ENCODE measurements at regions not wholly inside any gene's neighbourhood (a gene's known extent, or its start where the extent isn't known, plus 50 kb on each side); places are given as distances from the start of the nearest gene placed in this dataset.
"Not testable (repeated sequence)": the region's sequence is repeated elsewhere in the genome, so short reads cannot be mapped to it uniquely, and the experiment has no call there.

- Histone ChIP-seq H3K9ac (ENCODE audit: low read length) (no peak overlapping the region), H3K36me3 (ENCODE audit: insufficient read depth, low read length) (no peaks in the 10 kb centered on the region), H3K27me3 (ENCODE audit: control insufficient read depth in 1 of 2, insufficient read depth in 2 of 2, low read length in 2 of 2) (no peaks in the 10 kb centered on the region), H3K4me1 (ENCODE audit: insufficient read depth, low read length) (no peaks in the 10 kb centered on the region), H3K9me3 (ENCODE audit: low read length) (no peaks in the 10 kb centered on the region), H3K4me3 (ENCODE audit: low read depth in 1 of 2, low read length in 2 of 2) (no peak overlapping the region), H3K27ac (ENCODE audit: low read depth, low read length) (no peak overlapping the region)
These were observed 1757.6 kb downstream of the ARAP2 start for GRCh38 chr4:34486461-34487363.

GRCh38 chr4:34492414-34492813 lies 1751.9 kb downstream of the ARAP2 start:
- Histone ChIP-seq H3K4me3 (ENCODE audit: low read depth in 1 of 2, low read length in 2 of 2) (no peak overlapping the region), H3K9ac (ENCODE audit: low read length) (no peak overlapping the region), H3K27ac (ENCODE audit: low read depth, low read length) (no peak overlapping the region), H3K9me3 (ENCODE audit: low read length) (no peaks in the 10 kb centered on the region), H3K4me1 (ENCODE audit: insufficient read depth, low read length) (no peaks in the 10 kb centered on the region), H3K27me3 (ENCODE audit: control insufficient read depth in 1 of 2, insufficient read depth in 2 of 2, low read length in 2 of 2) (no peaks in the 10 kb centered on the region), H3K36me3 (ENCODE audit: insufficient read depth, low read length) (no peaks in the 10 kb centered on the region)

- H3K27me3 ChIP-seq (ENCODE audit: control insufficient read depth in 1 of 2, insufficient read depth in 2 of 2, low read length in 2 of 2): no peaks in the 10 kb centered on the region
- no peak overlapping the region for H3K9ac ChIP-seq (ENCODE audit: low read length)
- no peak overlapping the region for H3K27ac ChIP-seq (ENCODE audit: low read depth, low read length)
- H3K4me3 ChIP-seq (ENCODE audit: low read depth in 1 of 2, low read length in 2 of 2): no peak overlapping the region
- H3K4me1 ChIP-seq (ENCODE audit: insufficient read depth, low read length): no peaks in the 10 kb centered on the region
- no peaks in the 10 kb centered on the region for H3K9me3 ChIP-seq (ENCODE audit: low read length)
- no peaks in the 10 kb centered on the region for H3K36me3 ChIP-seq (ENCODE audit: insufficient read depth, low read length)
These were observed 1742.2 kb downstream of the ARAP2 start for GRCh38 chr4:34502086-34502485.

GRCh38 chr4:34504731-34505130 lies 1739.6 kb downstream of the ARAP2 start:
- not testable (repeated sequence) for H3K9ac ChIP-seq (ENCODE audit: low read length); H3K4me1 ChIP-seq (ENCODE audit: insufficient read depth, low read length); H3K4me3 ChIP-seq (ENCODE audit: low read depth in 1 of 2, low read length in 2 of 2); H3K27me3 ChIP-seq (ENCODE audit: control insufficient read depth in 1 of 2, insufficient read depth in 2 of 2, low read length in 2 of 2); H3K27ac ChIP-seq (ENCODE audit: low read depth, low read length); H3K36me3 ChIP-seq (ENCODE audit: insufficient read depth, low read length); H3K9me3 ChIP-seq (ENCODE audit: low read length)

DNA sequence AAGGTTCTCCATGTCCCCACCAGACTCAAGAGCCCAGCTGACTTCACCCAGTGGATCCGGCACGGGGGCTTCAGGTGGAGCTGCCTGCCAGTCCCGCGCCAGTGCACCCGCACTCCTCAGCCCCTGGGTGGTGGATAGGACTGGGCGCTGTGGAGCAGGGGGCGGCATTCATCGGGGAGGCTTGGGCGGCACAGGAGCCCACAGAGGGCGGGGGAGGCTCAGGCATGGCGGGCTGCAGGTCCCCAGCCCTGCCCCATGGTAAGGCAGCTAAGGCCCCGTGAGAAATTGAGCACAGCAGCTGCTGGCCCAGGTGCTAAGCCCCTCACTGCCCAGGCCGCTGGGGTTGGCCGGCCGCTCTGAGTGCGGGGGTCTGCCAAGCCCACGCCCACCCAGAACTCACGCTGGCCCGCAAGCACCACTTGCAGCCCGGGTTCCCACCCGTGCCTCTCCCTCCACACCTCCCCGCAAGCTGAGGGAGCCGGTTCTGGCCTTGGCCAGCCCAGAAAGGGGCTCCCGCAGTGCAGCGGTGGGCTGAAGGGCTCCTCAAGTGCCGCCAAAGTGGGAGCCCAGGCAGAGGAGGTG lies 1737.7 kb downstream of the ARAP2 start:
- not testable (repeated sequence) for H3K9me3 ChIP-seq (ENCODE audit: low read length); H3K27ac ChIP-seq (ENCODE audit: low read depth, low read length); H3K36me3 ChIP-seq (ENCODE audit: insufficient read depth, low read length); H3K27me3 ChIP-seq (ENCODE audit: control insufficient read depth in 1 of 2, insufficient read depth in 2 of 2, low read length in 2 of 2); H3K9ac ChIP-seq (ENCODE audit: low read length); H3K4me1 ChIP-seq (ENCODE audit: insufficient read depth, low read length); H3K4me3 ChIP-seq (ENCODE audit: low read depth in 1 of 2, low read length in 2 of 2)

- no peaks in the 10 kb centered on the region for H3K36me3 ChIP-seq (ENCODE audit: insufficient read depth, low read length)
- H3K4me3 ChIP-seq (ENCODE audit: low read depth in 1 of 2, low read length in 2 of 2): no peak overlapping the region
- H3K4me1 ChIP-seq (ENCODE audit: insufficient read depth, low read length): no peaks in the 10 kb centered on the region
- H3K27ac ChIP-seq (ENCODE audit: low read depth, low read length): no peak overlapping the region
- no peaks in the 10 kb centered on the region for H3K27me3 ChIP-seq (ENCODE audit: control insufficient read depth in 1 of 2, insufficient read depth in 2 of 2, low read length in 2 of 2)
- H3K9ac ChIP-seq (ENCODE audit: low read length): no peak overlapping the region
- no peaks in the 10 kb centered on the region for H3K9me3 ChIP-seq (ENCODE audit: low read length)
These were observed 1731.7 kb downstream of the ARAP2 start for GRCh38 chr4:34512616-34513015.

GRCh38 chr4:34516524-34516923 lies 1727.8 kb downstream of the ARAP2 start:
- Histone ChIP-seq H3K4me3 (ENCODE audit: low read depth in 1 of 2, low read length in 2 of 2) (no peak overlapping the region), H3K27me3 (ENCODE audit: control insufficient read depth in 1 of 2, insufficient read depth in 2 of 2, low read length in 2 of 2) (no peaks in the 10 kb centered on the region), H3K36me3 (ENCODE audit: insufficient read depth, low read length) (no peaks in the 10 kb centered on the region), H3K9ac (ENCODE audit: low read length) (no peak overlapping the region), H3K4me1 (ENCODE audit: insufficient read depth, low read length) (no peaks in the 10 kb centered on the region), H3K9me3 (ENCODE audit: low read length) (no peaks in the 10 kb centered on the region), H3K27ac (ENCODE audit: low read depth, low read length) (no peak overlapping the region)

GRCh38 chr4:34534916-34535315 lies 1709.4 kb downstream of the ARAP2 start:
- Histone ChIP-seq H3K9me3 (ENCODE audit: low read length) (no peaks in the 10 kb centered on the region), H3K27me3 (ENCODE audit: control insufficient read depth in 1 of 2, insufficient read depth in 2 of 2, low read length in 2 of 2) (no peaks in the 10 kb centered on the region), H3K4me1 (ENCODE audit: insufficient read depth, low read length) (no peaks in the 10 kb centered on the region), H3K36me3 (ENCODE audit: insufficient read depth, low read length) (no peaks in the 10 kb centered on the region), H3K27ac (ENCODE audit: low read depth, low read length) (no peak overlapping the region), H3K9ac (ENCODE audit: low read length) (no peak overlapping the region), H3K4me3 (ENCODE audit: low read depth in 1 of 2, low read length in 2 of 2) (no peak overlapping the region)

GRCh38 chr4:34566091-34566490 lies 1678.2 kb downstream of the ARAP2 start:
- Histone ChIP-seq H3K4me1 (ENCODE audit: insufficient read depth, low read length) (no peaks in the 10 kb centered on the region), H3K4me3 (ENCODE audit: low read depth in 1 of 2, low read length in 2 of 2) (no peak overlapping the region), H3K9me3 (ENCODE audit: low read length) (no peaks in the 10 kb centered on the region), H3K36me3 (ENCODE audit: insufficient read depth, low read length) (no peaks in the 10 kb centered on the region), H3K27ac (ENCODE audit: low read depth, low read length) (no peak overlapping the region), H3K27me3 (ENCODE audit: control insufficient read depth in 1 of 2, insufficient read depth in 2 of 2, low read length in 2 of 2) (no peaks in the 10 kb centered on the region), H3K9ac (ENCODE audit: low read length) (no peak overlapping the region)

GRCh38 chr4:34572026-34572425 lies 1672.3 kb downstream of the ARAP2 start:
- Histone ChIP-seq H3K36me3 (ENCODE audit: insufficient read depth, low read length) (no peaks in the 10 kb centered on the region), H3K27ac (ENCODE audit: low read depth, low read length) (no peak overlapping the region), H3K4me1 (ENCODE audit: insufficient read depth, low read length) (no peaks in the 10 kb centered on the region), H3K4me3 (ENCODE audit: low read depth in 1 of 2, low read length in 2 of 2) (no peak overlapping the region), H3K9ac (ENCODE audit: low read length) (no peak overlapping the region), H3K27me3 (ENCODE audit: control insufficient read depth in 1 of 2, insufficient read depth in 2 of 2, low read length in 2 of 2) (no peaks in the 10 kb centered on the region), H3K9me3 (ENCODE audit: low read length) (no peaks in the 10 kb centered on the region)

DNA sequence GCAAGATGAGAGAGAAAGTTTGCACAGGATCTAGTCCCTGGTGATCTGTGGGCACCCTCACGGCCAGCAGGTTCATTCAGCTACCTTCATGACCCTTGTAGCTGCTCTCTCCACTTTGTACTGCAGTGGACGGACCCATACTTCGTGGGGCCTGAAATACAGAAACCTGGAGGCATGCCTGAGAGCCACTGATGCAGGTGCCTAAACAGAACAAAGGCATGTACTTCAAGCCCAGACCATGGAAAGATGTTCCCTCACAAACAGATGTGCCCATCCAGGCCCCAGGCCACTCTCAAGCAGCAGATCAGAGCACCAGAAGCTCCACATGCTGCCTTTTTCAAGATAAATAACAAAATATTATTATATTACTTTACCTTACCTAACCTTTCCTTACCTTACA lies 1629.0 kb downstream of the ARAP2 start:
- H3K9me3 ChIP-seq (ENCODE audit: low read length): no peaks in the 10 kb centered on the region
- no peak overlapping the region for H3K4me3 ChIP-seq (ENCODE audit: low read depth in 1 of 2, low read length in 2 of 2)
- H3K27me3 ChIP-seq (ENCODE audit: control insufficient read depth in 1 of 2, insufficient read depth in 2 of 2, low read length in 2 of 2): no peaks in the 10 kb centered on the region
- no peak overlapping the region for H3K27ac ChIP-seq (ENCODE audit: low read depth, low read length)
- no peak overlapping the region for H3K9ac ChIP-seq (ENCODE audit: low read length)
- no peaks in the 10 kb centered on the region for H3K4me1 ChIP-seq (ENCODE audit: insufficient read depth, low read length)
- H3K36me3 ChIP-seq (ENCODE audit: insufficient read depth, low read length): no peaks in the 10 kb centered on the region
